Endometrial microvascular endothelial cells (primary cell): ENCODE measurements at regions not wholly inside any gene's neighbourhood (a gene's known extent, or its start where the extent isn't known, plus 50 kb on each side); places are given as distances from the start of the nearest gene placed in this dataset.

Experiments
- in situ Hi-C: cut with HindIII; loops from 2 replicates; pipeline ENCODE4 v1.10.0; 2017; ENCODE audit warnings: low sequenced_read_pairs, low pct_unique_long_range_greater_than_20kb; ENCODE audit errors: inconsistent ontology term

GRCh38 chr22:47920380-47920959, 1158.0 kb downstream of the TBC1D22A start:
- in situ Hi-C loops, result no loop called here

- in situ Hi-C loops, result no loop called here
Observed at GRCh38 chr22:47919893-47920292, 1157.4 kb downstream of the TBC1D22A start.

GRCh38 chr22:47919001-47919441, 1156.6 kb downstream of the TBC1D22A start:
- in situ Hi-C loops, result no loop called here

GRCh38 chr22:47918276-47918921, 1155.9 kb downstream of the TBC1D22A start:
- in situ Hi-C loops, result no loop called here

GRCh38 chr22:47914481-47915097, 1152.1 kb downstream of the TBC1D22A start:
- in situ Hi-C loops, result no loop called here

- in situ Hi-C loops, result no loop called here
Observed at GRCh38 chr22:47902646-47903180, 1140.3 kb downstream of the TBC1D22A start.

- in situ Hi-C loops, result no loop called here
Observed at GRCh38 chr22:47901911-47902310, 1139.5 kb downstream of the TBC1D22A start.

- in situ Hi-C loops, result no loop called here
Observed at GRCh38 chr22:47899894-47900293, 1137.4 kb downstream of the TBC1D22A start.

GRCh38 chr22:47898946-47899345, 1136.5 kb downstream of the TBC1D22A start:
- in situ Hi-C loops, result no loop called here

GRCh38 chr22:47891609-47892008, 1129.2 kb downstream of the TBC1D22A start:
- in situ Hi-C loops, result no loop called here

- in situ Hi-C loops, result no loop called here
Observed at GRCh38 chr22:47888817-47889216, 1126.4 kb downstream of the TBC1D22A start.

- in situ Hi-C loops, result no loop called here
Observed at GRCh38 chr22:47884775-47885174, 1122.3 kb downstream of the TBC1D22A start.

GRCh38 chr22:47884200-47884599, 1121.8 kb downstream of the TBC1D22A start:
- in situ Hi-C loops, result no loop called here

GRCh38 chr22:47883757-47884156, 1121.3 kb downstream of the TBC1D22A start:
- in situ Hi-C loops, result no loop called here

GRCh38 chr22:47879346-47879745, 1116.9 kb downstream of the TBC1D22A start:
- in situ Hi-C loops, result no loop called here

GRCh38 chr22:47878460-47878859, 1116.0 kb downstream of the TBC1D22A start:
- in situ Hi-C loops, result no loop called here

- in situ Hi-C loops, result no loop called here
Observed at GRCh38 chr22:47872761-47873535, 1110.5 kb downstream of the TBC1D22A start.

- in situ Hi-C loops, result no loop called here
Observed at GRCh38 chr22:47865626-47866025, 1103.2 kb downstream of the TBC1D22A start.

GRCh38 chr22:47862394-47862793, 1099.9 kb downstream of the TBC1D22A start:
- in situ Hi-C loops, result no loop called here
